CD4-positive, alpha-beta T cell (primary cell): ENCODE measurements at regions not wholly inside any gene's neighbourhood (a gene's known extent, or its start where the extent isn't known, plus 50 kb on each side); places are given as distances from the start of the nearest gene placed in this dataset.

Source experiments
- ATAC-seq: fragments of 200-7000 bp; cut with Tn5 transposase; one replicate; pipeline ENCODE4 v1.10.0; 2022; ENCODE audit warnings: mild to moderate bottlenecking; ENCODE audit not compliant: poor library complexity
- CTCF ChIA-PET: fragments of 350-600 bp; sonication (Branson Sonifier 250); formaldehyde crosslinking; loops from one replicate; lab custom pipeline; 2021; ENCODE audit warnings: antibody characterized with exemption, inconsistent platforms; lab: Charles Lee
- POLR2A ChIA-PET: fragments of 350-600 bp; sonication (Branson Sonifier 250); formaldehyde crosslinking; loops from one replicate; lab custom pipeline; 2021; ENCODE audit warnings: antibody characterized with exemption, inconsistent platforms; lab: Charles Lee
- DNase-seq, 14 experiments: peaks; one replicate each; pipeline ENCODE4 v3.0.0-alpha.2; 2013 to 2020; ENCODE audit warnings: mixed read lengths in 2 of 14
- H3K27ac ChIP-seq, 2 donors: one replicate each; pipeline versions ENCODE4 v1.5.1 to v1.7.0; 2013; ENCODE audit warnings: low read length in 2 of 2, low read depth in 1 of 2, mild to moderate bottlenecking in 1 of 2
- H3K27me3 ChIP-seq, 2 experiments: 1 replicate in 1 of 2; 2 replicates in 1 of 2; pipeline versions ENCODE4 v1.6.1 to v1.7.0; 2013; ENCODE audit warnings: low read length in 2 of 2, control low read depth in 1 of 2, mild to moderate bottlenecking in 1 of 2, moderate library complexity in 1 of 2; ENCODE audit not compliant: insufficient read depth in 2 of 2, control insufficient read depth in 1 of 2
- H3K36me3 ChIP-seq: one replicate; pipeline ENCODE4 v1.6.1; 2013; ENCODE audit warnings: low read length, control low read depth; ENCODE audit not compliant: insufficient read depth
- H3K4me1 ChIP-seq: one replicate; pipeline ENCODE4 v1.6.1; 2013; ENCODE audit warnings: low read length, control low read depth; ENCODE audit not compliant: insufficient read depth
- H3K4me3 ChIP-seq: one replicate; pipeline ENCODE4 v1.5.1; 2013; ENCODE audit warnings: mild to moderate bottlenecking, low read length, moderate library complexity
- H3K9me3 ChIP-seq, 2 experiments: 1 replicate in 1 of 2; 2 replicates in 1 of 2; pipeline versions ENCODE4 v1.6.1 to v1.7.0; 2013; ENCODE audit warnings: low read length in 2 of 2, mild to moderate bottlenecking in 2 of 2, control low read depth in 1 of 2, moderate library complexity in 1 of 2; ENCODE audit not compliant: control insufficient read depth in 1 of 2, insufficient read depth in 1 of 2
- H3K27ac Mint-ChIP-seq: one replicate; pipeline ENCODE4 v1.8.0; 2020; ENCODE audit warnings: mixed read lengths
- H3K27me3 Mint-ChIP-seq: one replicate; pipeline ENCODE4 v1.8.0; 2021; ENCODE audit warnings: mixed read lengths
- H3K36me3 Mint-ChIP-seq: one replicate; pipeline ENCODE4 v1.8.0; 2021; ENCODE audit warnings: low read depth, mixed read lengths
- H3K4me1 Mint-ChIP-seq: one replicate; pipeline ENCODE4 v1.8.0; 2021; ENCODE audit warnings: low read depth, mixed read lengths
- H3K4me3 Mint-ChIP-seq: one replicate; pipeline ENCODE4 v1.8.0; 2020; ENCODE audit warnings: mild to moderate bottlenecking, mixed read lengths
- H3K9me3 Mint-ChIP-seq: one replicate; pipeline ENCODE4 v1.8.0; 2020; ENCODE audit warnings: mixed read lengths
- CTCF ChIP-seq: fragments of 200-600 bp; IDR thresholded peaks from one replicate; pipeline ENCODE4 v1.8.0; 2022; ENCODE audit warnings: antibody characterized with exemption, mild to moderate bottlenecking
- intact Hi-C, 2 experiments: fragments of 100-400 bp; cut with DNase I in 1 of 2; cut with micrococcal nuclease in 1 of 2; formaldehyde crosslinking; loops; one replicate each; pipeline versions ENCODE4 v1.15.1 to v1.9.0; 2023 to 2025; cut with DNase I, micrococcal nuclease

- ATAC-seq (no peak), DNase-seq (no peak)
- CTCF ChIA-PET: interaction anchor here (0.6 kb wide), 1 partner anchor 67 kb away, joined by 3 read pairs; no protein-coding TSS in a partner anchor
- Mint-ChIP-seq H3K9me3 (no peaks in the 10 kb centered on the region), H3K27me3 (no peaks in the 10 kb centered on the region), H3K36me3 (no peaks in the 10 kb centered on the region), H3K4me3 (no peak overlapping the region), H3K27ac (no peak overlapping the region), H3K4me1 (peaks cover under 1% of the 10 kb centered on the region)
- intact Hi-C loops: no loop called here
- Histone ChIP-seq H3K9me3 (peaks cover 0 to 3% of the 10 kb centered on the region in 2 experiments), H3K27ac (no peak overlapping the region), H3K4me1 (no peaks in the 10 kb centered on the region), H3K4me3 (no peak overlapping the region), H3K27me3 (no peaks in the 10 kb centered on the region), H3K36me3 (no peaks in the 10 kb centered on the region)
- POLR2A ChIA-PET: interaction anchor here (0.7 kb wide), 1 partner anchor 119 kb away, joined by 3 read pairs; no protein-coding TSS in a partner anchor
- no peak for TF ChIP-seq CTCF
Measured at GRCh38 chr12:93191423-93191822, 186.3 kb upstream of the NUDT4 start.

GRCh38 chr12:93191956-93192355, 185.8 kb upstream of the NUDT4 start:
- Histone ChIP-seq H3K27me3 (no peaks in the 10 kb centered on the region), H3K27ac (no peak overlapping the region), H3K4me1 (no peaks in the 10 kb centered on the region), H3K36me3 (no peaks in the 10 kb centered on the region), H3K9me3 (peaks cover 0 to 3% of the 10 kb centered on the region in 2 experiments), H3K4me3 (no peak overlapping the region)
- Mint-ChIP-seq H3K4me3 (no peak overlapping the region), H3K4me1 (no peaks in the 10 kb centered on the region), H3K27me3 (no peaks in the 10 kb centered on the region), H3K36me3 (no peaks in the 10 kb centered on the region), H3K27ac (no peak overlapping the region), H3K9me3 (no peaks in the 10 kb centered on the region)
- CTCF ChIA-PET: no interaction called here
- intact Hi-C loops: no loop called here
- DNase-seq: no peak
- TF ChIP-seq CTCF: no peak
- POLR2A ChIA-PET: no interaction called here
- no peak for ATAC-seq

- intact Hi-C loops: no loop called here
- ATAC-seq (no peak), DNase-seq (no peak)
- Mint-ChIP-seq H3K9me3 (no peaks in the 10 kb centered on the region), H3K27me3 (no peaks in the 10 kb centered on the region), H3K4me3 (no peak overlapping the region), H3K4me1 (no peaks in the 10 kb centered on the region), H3K27ac (no peak overlapping the region), H3K36me3 (no peaks in the 10 kb centered on the region)
- Histone ChIP-seq H3K4me1 (no peaks in the 10 kb centered on the region), H3K4me3 (no peak overlapping the region), H3K36me3 (no peaks in the 10 kb centered on the region), H3K9me3 (peaks cover 0 to 3% of the 10 kb centered on the region in 2 experiments), H3K27ac (no peak overlapping the region), H3K27me3 (no peaks in the 10 kb centered on the region)
- ChIA-PET CTCF (no interaction called here), POLR2A (interaction anchor here (0.8 kb wide), 1 partner anchor 148 kb away, joined by 3 read pairs; no protein-coding TSS in a partner anchor)
- TF ChIP-seq CTCF: no peak
Measured at GRCh38 chr12:93192878-93193277, 184.8 kb upstream of the NUDT4 start.
